ENCODE measurements at regions not wholly inside any gene's neighbourhood (a gene's known extent, or its start where the extent isn't known, plus 50 kb on each side); places are given as distances from the start of the nearest gene placed in this dataset.
"Not testable (repeated sequence)": the region's sequence is repeated elsewhere in the genome, so short reads cannot be mapped to it uniquely, and the experiment has no call there.

GRCh38 chr14:106080922-106081321, 554.5 kb downstream of the TMEM121 start:
- Mint-ChIP-seq H3K36me3 (no peaks in the 10 kb centered on the region), H3K4me3 (no peak overlapping the region), H3K27ac (no peak overlapping the region), H3K9me3 (no peaks in the 10 kb centered on the region), H3K27me3 (ENCODE audit: low read depth in 2 of 2) (peaks cover 0 to 18% of the 10 kb centered on the region in 2 donors), H3K4me1 (no peaks in the 10 kb centered on the region)
- DNase-seq (no peak), ATAC-seq (no peak)
- 37% methylated on average over 2 of the region's 4 CpGs for WGBS (ENCODE audit: insufficient coverage)
- Histone ChIP-seq H3K27me3 (ENCODE audit: control insufficient read depth, insufficient read depth, low read length) (peaks cover 8% of the 10 kb centered on the region), H3K27ac (ENCODE audit: low read length) (no peak overlapping the region), H3K4me3 (ENCODE audit: low read length) (no peak overlapping the region), H3K9me3 (ENCODE audit: control insufficient read depth, insufficient read depth, low read length) (no peaks in the 10 kb centered on the region), H3K4me1 (ENCODE audit: control insufficient read depth, insufficient read depth, low read length) (no peaks in the 10 kb centered on the region), H3K36me3 (ENCODE audit: control insufficient read depth, insufficient read depth, low read length) (no peaks in the 10 kb centered on the region)
- intact Hi-C loops (cut with micrococcal nuclease) = no loop called here
- TF ChIP-seq CTCF (IDR thresholded peaks at IDR 0.05) = no peak

DNA sequence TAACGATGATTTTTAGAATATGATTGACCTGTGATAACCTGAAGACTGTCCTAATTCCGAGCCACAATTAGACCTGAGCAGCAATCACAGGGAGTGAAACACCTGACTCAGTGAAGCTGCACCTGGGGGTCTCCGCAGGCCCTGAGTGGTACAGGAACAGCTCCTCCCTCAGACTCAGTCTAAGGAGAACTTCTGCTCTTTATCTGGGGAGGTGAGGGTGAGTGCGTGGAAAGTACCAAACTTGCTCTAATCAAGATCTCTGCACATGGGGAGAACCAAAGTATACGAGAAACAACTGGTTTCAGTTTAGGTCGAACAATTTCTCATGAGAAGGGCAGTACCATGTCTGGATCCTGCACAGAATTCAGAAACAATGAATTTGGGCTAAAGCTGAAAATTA, 555.3 kb downstream of the TMEM121 start:
- DNase-seq; H3K4me1 Mint-ChIP-seq; H3K27ac Mint-ChIP-seq; H3K36me3 ChIP-seq (ENCODE audit: control insufficient read depth, insufficient read depth, low read length); H3K27me3 ChIP-seq (ENCODE audit: control insufficient read depth, insufficient read depth, low read length); H3K4me3 Mint-ChIP-seq; H3K9me3 ChIP-seq (ENCODE audit: control insufficient read depth, insufficient read depth, low read length); ATAC-seq; H3K27ac ChIP-seq (ENCODE audit: low read length); H3K4me1 ChIP-seq (ENCODE audit: control insufficient read depth, insufficient read depth, low read length); H3K4me3 ChIP-seq (ENCODE audit: low read length); H3K9me3 Mint-ChIP-seq; H3K36me3 Mint-ChIP-seq; intact Hi-C loops (cut with micrococcal nuclease): not testable (repeated sequence)
- H3K27me3 Mint-ChIP-seq (ENCODE audit: low read depth in 2 of 2) = peaks cover 0 to 18% of the 10 kb centered on the region in 2 donors
- 39% methylated on average over 3 of the region's 6 CpGs for WGBS (ENCODE audit: insufficient coverage)

GRCh38 chr14:106083082-106083481, 556.7 kb downstream of the TMEM121 start:
- 80% methylated on average over 2 of the region's 2 CpGs for WGBS (ENCODE audit: insufficient coverage)
- Histone ChIP-seq H3K4me3 (ENCODE audit: low read length) (no peak overlapping the region), H3K27me3 (ENCODE audit: control insufficient read depth, insufficient read depth, low read length) (peaks cover 6% of the 10 kb centered on the region), H3K9me3 (ENCODE audit: control insufficient read depth, insufficient read depth, low read length) (no peaks in the 10 kb centered on the region), H3K27ac (ENCODE audit: low read length) (no peak overlapping the region), H3K36me3 (ENCODE audit: control insufficient read depth, insufficient read depth, low read length) (no peaks in the 10 kb centered on the region), H3K4me1 (ENCODE audit: control insufficient read depth, insufficient read depth, low read length) (no peaks in the 10 kb centered on the region)
- Mint-ChIP-seq H3K36me3 (no peaks in the 10 kb centered on the region), H3K27ac (no peak overlapping the region), H3K4me1 (no peaks in the 10 kb centered on the region), H3K4me3 (no peak overlapping the region), H3K9me3 (no peaks in the 10 kb centered on the region), H3K27me3 (ENCODE audit: low read depth in 2 of 2) (peaks cover 0 to 18% of the 10 kb centered on the region in 2 donors)
- intact Hi-C loops (cut with micrococcal nuclease) = no loop called here
- ATAC-seq (no peak), DNase-seq (no peak)
- no peak for TF ChIP-seq CTCF (IDR thresholded peaks at IDR 0.05)

- H3K36me3 Mint-ChIP-seq = no peaks in the 10 kb centered on the region
- no peaks in the 10 kb centered on the region for H3K4me1 Mint-ChIP-seq
- Histone ChIP-seq H3K4me3 (ENCODE audit: low read length) (no peak overlapping the region), H3K27ac (ENCODE audit: low read length) (no peak overlapping the region), H3K9me3 (ENCODE audit: control insufficient read depth, insufficient read depth, low read length) (no peaks in the 10 kb centered on the region), H3K27me3 (ENCODE audit: control insufficient read depth, insufficient read depth, low read length) (no peaks in the 10 kb centered on the region), H3K36me3 (ENCODE audit: control insufficient read depth, insufficient read depth, low read length) (no peaks in the 10 kb centered on the region), H3K4me1 (ENCODE audit: control insufficient read depth, insufficient read depth, low read length) (no peaks in the 10 kb centered on the region)
- no peak overlapping the region for H3K27ac Mint-ChIP-seq
- intact Hi-C loops (cut with micrococcal nuclease) = no loop called here
- H3K27me3 Mint-ChIP-seq (ENCODE audit: low read depth in 2 of 2) = peaks cover 0 to 4% of the 10 kb centered on the region in 2 donors
- WGBS (ENCODE audit: insufficient coverage) = 9% methylated on average over 5 of the region's 8 CpGs
- H3K4me3 Mint-ChIP-seq = no peak overlapping the region
- no peak for ATAC-seq
- TF ChIP-seq CTCF (IDR thresholded peaks at IDR 0.05) = no peak
- no peaks in the 10 kb centered on the region for H3K9me3 Mint-ChIP-seq
- DNase-seq = peak in 1 of 2 donors; percentile 40
These were observed 561.5 kb downstream of the TMEM121 start for GRCh38 chr14:106087837-106088236.

DNA sequence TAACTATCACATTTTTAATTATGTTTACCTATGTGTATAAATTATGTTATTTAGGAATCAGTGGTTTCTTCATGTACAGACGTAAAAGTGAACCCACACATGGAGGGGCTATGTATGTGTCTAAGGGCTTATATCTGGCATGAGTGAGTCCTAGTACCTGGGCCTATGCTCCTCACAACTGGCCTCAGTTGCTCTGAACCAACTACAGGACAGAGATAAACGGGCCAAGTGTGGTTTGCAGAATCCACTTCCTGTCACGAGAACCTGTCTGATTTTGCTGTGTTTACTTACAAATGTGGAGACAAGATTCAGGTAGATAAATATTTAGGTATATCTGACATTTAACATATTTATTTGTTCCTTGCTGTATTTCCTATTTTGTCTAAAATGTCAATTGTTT, 562.5 kb downstream of the TMEM121 start:
- H3K4me3 ChIP-seq (ENCODE audit: low read length); H3K27me3 ChIP-seq (ENCODE audit: control insufficient read depth, insufficient read depth, low read length); H3K9me3 Mint-ChIP-seq; H3K4me1 ChIP-seq (ENCODE audit: control insufficient read depth, insufficient read depth, low read length); H3K27ac ChIP-seq (ENCODE audit: low read length); H3K27me3 Mint-ChIP-seq (ENCODE audit: low read depth in 2 of 2); H3K9me3 ChIP-seq (ENCODE audit: control insufficient read depth, insufficient read depth, low read length); H3K27ac Mint-ChIP-seq; intact Hi-C loops (cut with micrococcal nuclease); H3K36me3 ChIP-seq (ENCODE audit: control insufficient read depth, insufficient read depth, low read length); H3K4me1 Mint-ChIP-seq; ATAC-seq; H3K4me3 Mint-ChIP-seq; H3K36me3 Mint-ChIP-seq: not testable (repeated sequence)
- DNase-seq = peak in 1 of 2 donors; percentile 26
- WGBS (ENCODE audit: insufficient coverage) = 22% methylated on average over 1 of the region's 3 CpGs

Measured in natural killer cell (primary cell).